Left kidney (tissue), 1 donor: ENCODE measurements at regions not wholly inside any gene's neighbourhood (a gene's known extent, or its start where the extent isn't known, plus 50 kb on each side); places are given as distances from the start of the nearest gene placed in this dataset.
A peak's percentile ranks its signal among the peaks of the same experiment; 100 is the strongest.
"Not testable (repeated sequence)": the region's sequence is repeated elsewhere in the genome, so short reads cannot be mapped to it uniquely, and the experiment has no call there.

Experiments
- DNase-seq: peaks from one replicate; pipeline ENCODE4 v3.0.0-alpha.2; 2013

- DNase-seq, result no peak
These were observed 64.3 kb downstream of the SMIM38 start for GRCh38 chr11:69219991-69220390.

DNA sequence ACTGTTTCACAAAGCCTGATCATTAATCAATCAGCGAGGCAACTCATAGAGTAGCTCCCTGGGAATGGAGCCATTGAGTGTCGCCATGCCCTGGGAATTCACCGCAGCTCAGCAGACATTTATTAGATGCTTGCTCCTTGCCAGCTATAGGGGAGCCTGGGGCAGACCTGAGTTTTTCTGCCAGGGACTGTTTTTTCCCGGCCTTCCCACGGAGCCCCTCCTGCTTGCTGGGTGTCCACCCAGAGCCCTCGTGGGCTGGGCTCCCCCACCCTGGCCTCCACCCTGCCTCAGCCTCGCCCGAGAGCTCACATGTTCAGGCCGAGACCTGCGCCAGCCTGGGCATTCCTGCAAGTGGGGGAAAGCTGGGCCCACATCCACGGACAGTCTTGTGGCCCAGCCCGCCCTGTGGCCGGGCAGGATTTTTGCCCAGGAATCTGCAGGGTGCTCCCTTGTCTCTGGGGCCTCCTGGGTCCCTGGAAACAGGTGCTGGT lies 64.9 kb downstream of the SMIM38 start:
- no peak for DNase-seq

- DNase-seq, result no peak
These were observed 65.4 kb downstream of the SMIM38 start for GRCh38 chr11:69221086-69221485.

GRCh38 chr11:69221636-69222035 lies 65.9 kb downstream of the SMIM38 start:
- DNase-seq, result not testable (repeated sequence)

GRCh38 chr11:69227271-69227670 lies 66.7 kb upstream of the MYEOV start:
- no peak for DNase-seq

- no peak for DNase-seq
These were observed 64.4 kb upstream of the MYEOV start for GRCh38 chr11:69229511-69229910.

GRCh38 chr11:69230856-69231425 lies 63.0 kb upstream of the MYEOV start:
- DNase-seq, result no peak

- no peak for DNase-seq
These were observed 62.4 kb upstream of the MYEOV start for GRCh38 chr11:69231466-69232018.

- no peak for DNase-seq
These were observed 60.9 kb upstream of the MYEOV start for GRCh38 chr11:69232821-69233743.

DNA sequence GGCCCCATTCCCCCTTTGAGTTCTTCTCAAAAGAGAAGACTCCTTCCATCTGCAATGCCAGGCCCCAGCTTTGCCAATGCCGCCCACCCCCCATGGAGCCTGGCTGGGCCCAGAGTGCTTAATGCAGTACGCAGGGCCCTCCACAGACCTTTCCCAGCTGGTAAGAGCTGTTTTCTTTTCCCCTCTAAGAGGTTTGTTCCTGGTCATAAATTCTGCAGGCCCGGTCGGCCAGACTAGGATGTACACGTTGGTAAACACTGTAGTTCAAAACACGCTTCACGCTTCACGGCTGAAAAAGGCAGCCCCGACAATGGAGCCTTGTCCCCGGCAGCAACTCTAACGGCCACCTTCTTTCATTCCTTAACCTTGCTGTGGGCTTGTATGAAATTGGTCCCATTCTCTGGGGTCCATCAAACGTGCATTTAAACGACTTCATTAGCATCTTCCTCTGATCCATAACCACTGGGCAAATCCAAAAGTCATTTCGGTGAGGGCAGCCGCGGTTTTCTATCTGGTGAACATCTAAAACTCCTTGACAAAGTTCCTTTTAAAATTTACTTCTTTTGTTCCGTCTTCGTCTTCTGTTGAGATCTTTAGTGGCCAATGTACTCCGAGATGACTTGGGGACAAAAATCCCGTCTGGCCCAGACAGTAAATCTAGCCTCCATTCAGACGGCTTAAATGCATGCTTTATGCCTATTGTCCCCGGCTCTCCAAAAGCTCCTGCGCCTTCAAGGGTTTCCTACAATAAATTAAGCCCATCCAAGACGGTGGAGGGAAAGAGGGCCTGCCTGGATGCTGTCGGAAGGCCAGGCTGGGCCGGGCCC lies 60.0 kb upstream of the MYEOV start:
- peak; percentile 70 for DNase-seq

DNA sequence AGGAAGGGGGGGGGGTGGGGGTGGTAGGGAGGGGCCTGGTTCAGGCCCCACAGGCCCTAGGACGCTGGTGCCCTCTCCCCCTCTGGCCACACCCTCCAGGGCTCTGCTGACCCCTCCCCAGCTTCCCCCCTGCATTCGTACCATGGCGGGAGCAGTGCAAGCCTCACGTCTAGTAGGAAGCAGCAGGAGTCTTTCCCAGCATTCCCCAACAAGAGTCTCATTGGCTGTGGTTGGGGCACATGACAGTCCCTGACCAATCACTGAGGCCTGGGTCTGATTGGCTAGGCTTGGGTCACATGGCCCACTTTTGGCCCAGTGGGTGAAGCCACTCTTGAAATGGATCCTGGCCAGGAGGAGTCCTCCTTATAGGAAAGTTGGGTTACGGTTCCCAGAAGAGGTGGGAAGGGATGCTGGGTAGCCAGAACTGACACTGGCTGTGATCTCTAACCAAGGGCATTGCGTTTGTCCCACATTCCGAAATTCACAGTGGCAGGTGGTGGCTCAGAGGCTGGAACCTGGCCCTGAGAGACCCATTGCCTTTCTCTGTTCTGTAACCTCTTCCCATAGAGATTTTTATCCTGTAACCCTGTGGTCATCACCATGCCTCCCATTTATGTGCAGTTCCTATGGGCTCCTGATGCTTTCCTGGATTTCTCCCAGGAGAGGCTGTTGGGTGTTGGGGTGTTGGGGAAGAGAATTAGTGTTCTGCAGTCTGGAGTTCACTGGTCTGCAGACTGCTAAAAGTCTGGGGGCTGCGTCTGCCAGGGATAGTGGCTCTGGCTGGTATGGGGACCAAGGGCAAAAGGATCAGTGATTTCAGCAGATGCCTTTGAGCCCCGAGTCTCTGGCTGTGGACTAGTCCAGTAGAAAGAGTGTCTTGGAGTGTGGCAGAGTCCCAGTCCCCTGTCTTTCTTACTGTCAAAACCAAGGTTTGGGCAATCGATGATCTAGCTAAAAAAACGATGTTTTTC lies 58.9 kb upstream of the MYEOV start:
- DNase-seq, result no peak

GRCh38 chr11:69238573-69239351 lies 55.2 kb upstream of the MYEOV start:
- DNase-seq, result no peak

DNA sequence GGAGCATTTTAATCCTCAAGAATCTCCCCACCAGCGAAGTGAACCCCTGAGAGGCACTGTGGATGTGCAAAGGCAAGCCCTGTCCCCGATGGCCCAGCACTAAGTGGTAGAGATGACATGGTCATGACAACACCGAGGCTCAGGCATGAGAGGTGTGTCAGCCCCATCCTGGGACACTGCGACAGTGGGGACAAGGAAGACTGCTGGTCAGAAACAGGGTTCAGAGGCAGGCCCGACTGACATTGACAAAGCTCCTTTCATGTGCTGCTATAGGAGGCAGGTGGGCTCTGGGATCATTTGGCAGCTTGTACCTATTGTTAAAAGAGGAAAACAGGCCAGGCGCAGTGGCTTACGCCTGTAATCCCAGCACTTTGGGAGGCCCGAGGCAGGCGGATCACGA lies 54.3 kb upstream of the MYEOV start:
- no peak for DNase-seq

- no peak for DNase-seq
These were observed 53.5 kb upstream of the MYEOV start for GRCh38 chr11:69240332-69241074.

GRCh38 chr11:69241075-69241740 lies 52.7 kb upstream of the MYEOV start:
- DNase-seq, result no peak

GRCh38 chr11:69241844-69242243 lies 52.1 kb upstream of the MYEOV start:
- DNase-seq, result no peak

DNA sequence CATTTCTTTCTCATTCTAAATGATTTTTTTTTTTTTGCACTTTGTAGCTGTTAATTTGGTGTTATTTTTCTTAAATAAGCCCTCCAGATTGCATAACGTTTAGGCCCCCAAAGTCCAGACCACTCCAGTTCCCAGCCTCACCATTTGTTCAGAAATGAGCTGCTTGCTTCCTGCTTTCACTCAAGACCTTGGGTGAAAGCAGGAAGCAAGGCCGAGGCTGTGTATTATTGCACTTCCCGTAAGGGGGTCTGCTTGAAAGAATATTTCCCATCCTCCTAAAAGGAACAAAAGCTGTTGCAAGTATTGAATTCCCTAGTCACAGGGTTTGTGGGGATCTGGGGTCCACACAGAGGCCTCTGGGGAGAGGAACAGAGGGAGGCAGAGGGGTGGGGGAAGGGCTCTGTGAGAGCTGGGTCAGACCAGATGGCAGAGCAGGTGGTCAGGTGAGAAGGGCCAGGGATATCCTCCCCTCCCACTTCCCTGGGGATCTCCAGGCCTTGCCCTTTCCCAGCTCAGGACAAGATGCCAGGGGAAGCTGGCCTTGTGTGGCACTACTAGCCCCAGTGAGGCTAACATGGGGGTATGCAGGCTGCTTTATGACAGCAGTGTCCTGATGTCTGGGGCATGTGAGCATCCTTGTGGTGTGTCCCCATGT lies 51.6 kb upstream of the MYEOV start:
- DNase-seq, result no peak

DNA sequence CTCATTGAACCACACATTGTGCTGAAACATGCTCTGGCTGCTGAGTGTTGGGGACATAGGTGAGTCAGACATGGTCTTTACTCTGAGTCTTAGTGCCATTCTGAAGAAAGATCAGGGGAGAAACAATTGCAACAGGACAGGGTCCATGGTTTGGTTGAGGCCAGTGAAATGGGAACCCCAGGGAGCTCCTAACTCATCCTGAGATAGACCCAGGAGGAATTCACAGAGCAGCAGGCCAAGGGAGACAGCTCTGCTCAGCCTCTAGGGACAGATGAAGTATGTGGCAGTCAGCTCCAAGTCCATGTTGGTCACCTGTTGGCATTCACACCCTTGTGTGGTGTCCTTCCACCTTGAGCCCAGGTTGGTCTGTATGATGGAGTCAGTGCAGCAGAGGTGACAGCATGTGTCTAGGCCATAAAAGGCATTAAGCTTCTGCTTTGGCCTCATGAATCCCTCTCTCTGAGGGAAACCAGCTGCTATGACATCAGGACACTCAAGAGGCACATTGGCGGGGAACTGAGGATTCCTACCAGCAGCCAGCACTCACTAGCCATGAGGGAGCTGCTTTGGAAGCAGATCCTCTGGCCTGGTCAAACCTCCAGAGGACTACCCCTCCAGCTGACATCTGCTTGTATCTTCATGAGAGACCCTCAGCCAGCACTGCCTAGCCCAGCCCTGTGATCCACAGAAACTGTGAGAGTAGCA lies 50.3 kb upstream of the MYEOV start:
- no peak for DNase-seq
